LNCAP (cell line): ENCODE measurements at regions not wholly inside any gene's neighbourhood (a gene's known extent, or its start where the extent isn't known, plus 50 kb on each side); places are given as distances from the start of the nearest gene placed in this dataset.
A peak's percentile ranks its signal among the peaks of the same experiment; 100 is the strongest.

Experiments used
- CTCF ChIP-seq: fragments of 450-650 bp; IDR thresholded peaks from 2 replicates; pipeline ENCODE4 v1.5.1; 2017; ENCODE audit warnings: mild to moderate bottlenecking

DNA sequence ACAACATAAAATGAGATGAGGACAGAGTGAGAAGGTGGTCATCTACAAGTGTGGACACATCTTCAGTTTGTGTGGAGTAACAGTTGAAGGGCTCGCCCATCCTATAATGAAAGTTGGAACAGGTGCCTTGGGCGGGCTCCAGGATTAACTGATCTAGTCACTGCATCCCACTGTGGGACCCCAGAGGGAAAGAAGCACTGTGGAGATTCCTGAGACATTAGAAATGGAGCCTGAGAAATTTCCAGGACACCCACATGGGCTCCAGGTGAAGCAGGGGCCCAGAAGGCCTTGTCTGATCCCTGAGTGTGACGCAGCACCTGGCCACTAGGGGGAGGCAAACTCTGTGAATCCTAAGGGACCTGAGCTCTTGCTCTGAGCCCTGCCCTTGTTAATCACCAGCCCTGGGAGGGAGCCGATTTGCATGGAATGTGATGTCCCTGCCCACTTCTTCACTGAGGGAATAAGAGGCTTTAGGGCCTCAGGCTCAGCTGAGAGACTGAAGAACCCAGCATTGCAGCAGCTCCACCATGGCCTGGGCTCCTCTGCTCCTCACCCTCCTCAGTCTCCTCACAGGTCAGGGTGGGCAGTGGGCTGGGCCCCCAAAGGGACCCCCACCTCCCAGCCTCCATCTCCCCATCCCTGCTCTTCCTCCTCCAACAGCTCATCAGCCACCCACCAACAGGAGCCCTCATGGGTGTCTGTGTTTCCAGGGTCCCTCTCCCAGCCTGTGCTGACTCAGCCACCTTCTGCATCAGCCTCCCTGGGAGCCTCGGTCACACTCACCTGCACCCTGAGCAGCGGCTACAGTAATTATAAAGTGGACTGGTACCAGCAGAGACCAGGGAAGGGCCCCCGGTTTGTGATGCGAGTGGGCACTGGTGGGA, 98.4 kb downstream of the VPREB1 start:
- TF ChIP-seq CTCF: peak; percentile 98

GRCh38 chr22:22343581-22344296, 99.2 kb downstream of the VPREB1 start:
- no peak for TF ChIP-seq CTCF

DNA sequence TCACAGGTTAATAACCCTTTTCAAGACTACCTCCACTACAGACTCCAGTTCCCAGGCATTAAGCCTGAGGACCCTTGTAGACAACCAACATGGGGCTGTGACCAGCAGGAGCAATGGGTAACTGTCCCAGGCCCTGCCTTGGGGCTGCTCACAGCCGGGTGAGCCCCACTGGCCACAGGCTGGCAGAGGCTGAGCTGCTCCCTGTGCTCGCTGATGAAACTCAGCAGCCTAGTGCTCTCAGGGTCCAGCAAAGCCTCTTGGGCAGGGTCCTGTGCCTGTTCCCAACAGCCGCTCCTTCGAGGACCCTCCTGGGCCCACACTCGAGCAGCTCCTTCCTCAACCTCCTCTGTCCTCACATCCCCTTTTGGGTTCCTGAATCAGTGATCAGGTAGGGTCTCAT, 99.8 kb downstream of the VPREB1 start:
- TF ChIP-seq CTCF: no peak

DNA sequence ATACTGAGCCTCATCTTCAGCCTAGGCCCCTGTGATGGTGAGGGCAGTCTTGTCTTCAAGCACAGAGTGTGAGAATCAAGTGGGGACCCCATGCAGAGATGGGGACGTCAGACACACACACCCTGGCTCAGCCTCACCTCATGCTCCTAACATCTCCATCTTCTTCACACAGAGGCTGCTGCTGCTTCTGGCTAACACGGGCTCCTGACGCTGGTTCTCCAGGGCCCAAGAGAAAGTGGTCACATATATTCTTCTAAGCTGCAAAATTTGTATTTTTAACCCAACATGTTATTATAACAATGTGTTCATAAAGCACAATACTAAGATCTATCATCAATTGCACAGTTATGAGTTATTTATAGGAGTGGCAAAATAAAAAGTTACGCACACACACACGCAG, 101.2 kb downstream of the VPREB1 start:
- TF ChIP-seq CTCF: no peak

- no peak for TF ChIP-seq CTCF
Measured at GRCh38 chr22:22346401-22347107, 102.0 kb downstream of the VPREB1 start.

DNA sequence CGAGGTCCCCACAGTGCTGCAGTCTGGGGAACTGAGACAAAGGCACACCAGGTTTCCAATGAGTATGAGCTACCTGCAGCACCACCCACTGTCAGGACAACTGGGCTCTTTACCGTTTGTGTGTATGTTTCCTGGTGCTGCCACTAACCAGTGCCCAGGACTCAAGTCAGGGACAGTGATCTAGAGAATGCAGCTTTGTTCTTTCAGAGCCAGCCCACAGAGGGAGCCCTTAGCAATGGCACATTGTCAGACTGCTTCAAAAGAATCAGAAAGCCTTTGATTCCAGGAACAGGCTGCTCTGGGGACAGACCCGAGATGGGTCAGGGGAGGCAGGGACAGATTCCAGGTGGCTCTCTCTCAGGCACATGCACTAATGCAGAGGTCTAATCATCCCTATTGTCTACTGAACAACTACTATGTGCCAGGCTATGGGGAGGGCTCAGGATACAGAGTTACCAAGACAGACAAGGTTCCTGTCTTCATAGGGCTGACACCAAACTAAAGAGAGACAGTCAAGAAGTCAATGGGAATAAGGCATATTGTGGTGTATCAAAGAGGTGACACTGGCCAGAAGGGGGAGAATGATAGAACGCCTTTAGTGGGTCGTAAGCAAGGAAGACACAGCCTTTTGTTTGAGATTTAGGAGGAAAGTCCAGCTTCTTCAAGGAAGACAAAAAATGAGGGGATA, 103.7 kb downstream of the VPREB1 start:
- TF ChIP-seq CTCF: peak; percentile 28; the same call in 1 of the 2 replicates
